ENCODE measurements at regions not wholly inside any gene's neighbourhood (a gene's known extent, or its start where the extent isn't known, plus 50 kb on each side); places are given as distances from the start of the nearest gene placed in this dataset.

DNA sequence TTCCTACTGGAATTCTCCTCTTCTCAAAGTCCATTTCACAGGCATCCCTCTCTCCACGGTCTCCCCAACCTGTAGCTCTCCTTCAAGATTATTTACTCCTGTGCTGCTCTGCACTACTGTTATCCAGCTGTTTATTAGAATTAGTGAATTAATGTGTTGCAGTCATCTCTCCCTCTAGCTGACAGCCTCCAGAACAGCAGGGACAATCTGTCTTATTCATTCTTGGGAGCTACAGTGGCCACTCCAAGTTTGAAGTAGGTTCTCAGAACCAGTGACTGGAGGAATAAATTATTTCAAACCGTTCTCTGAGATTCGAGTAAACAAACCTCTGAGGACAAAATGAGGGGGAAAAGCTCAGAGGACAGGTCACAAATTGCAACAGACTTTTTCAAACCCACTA, 330.9 kb downstream of the RRAGC start:
- H3K27ac ChIP-seq = no peak overlapping the region
- TF ChIP-seq ZFX (IDR thresholded peaks at IDR 0.05) = no peak
- TF ChIP-seq, protein P1, sequence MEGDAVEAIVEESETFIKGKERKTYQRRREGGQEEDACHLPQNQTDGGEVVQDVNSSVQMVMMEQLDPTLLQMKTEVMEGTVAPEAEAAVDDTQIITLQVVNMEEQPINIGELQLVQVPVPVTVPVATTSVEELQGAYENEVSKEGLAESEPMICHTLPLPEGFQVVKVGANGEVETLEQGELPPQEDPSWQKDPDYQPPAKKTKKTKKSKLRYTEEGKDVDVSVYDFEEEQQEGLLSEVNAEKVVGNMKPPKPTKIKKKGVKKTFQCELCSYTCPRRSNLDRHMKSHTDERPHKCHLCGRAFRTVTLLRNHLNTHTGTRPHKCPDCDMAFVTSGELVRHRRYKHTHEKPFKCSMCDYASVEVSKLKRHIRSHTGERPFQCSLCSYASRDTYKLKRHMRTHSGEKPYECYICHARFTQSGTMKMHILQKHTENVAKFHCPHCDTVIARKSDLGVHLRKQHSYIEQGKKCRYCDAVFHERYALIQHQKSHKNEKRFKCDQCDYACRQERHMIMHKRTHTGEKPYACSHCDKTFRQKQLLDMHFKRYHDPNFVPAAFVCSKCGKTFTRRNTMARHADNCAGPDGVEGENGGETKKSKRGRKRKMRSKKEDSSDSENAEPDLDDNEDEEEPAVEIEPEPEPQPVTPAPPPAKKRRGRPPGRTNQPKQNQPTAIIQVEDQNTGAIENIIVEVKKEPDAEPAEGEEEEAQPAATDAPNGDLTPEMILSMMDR (conservative IDR thresholded peaks at IDR 0.05) = no peak

DNA sequence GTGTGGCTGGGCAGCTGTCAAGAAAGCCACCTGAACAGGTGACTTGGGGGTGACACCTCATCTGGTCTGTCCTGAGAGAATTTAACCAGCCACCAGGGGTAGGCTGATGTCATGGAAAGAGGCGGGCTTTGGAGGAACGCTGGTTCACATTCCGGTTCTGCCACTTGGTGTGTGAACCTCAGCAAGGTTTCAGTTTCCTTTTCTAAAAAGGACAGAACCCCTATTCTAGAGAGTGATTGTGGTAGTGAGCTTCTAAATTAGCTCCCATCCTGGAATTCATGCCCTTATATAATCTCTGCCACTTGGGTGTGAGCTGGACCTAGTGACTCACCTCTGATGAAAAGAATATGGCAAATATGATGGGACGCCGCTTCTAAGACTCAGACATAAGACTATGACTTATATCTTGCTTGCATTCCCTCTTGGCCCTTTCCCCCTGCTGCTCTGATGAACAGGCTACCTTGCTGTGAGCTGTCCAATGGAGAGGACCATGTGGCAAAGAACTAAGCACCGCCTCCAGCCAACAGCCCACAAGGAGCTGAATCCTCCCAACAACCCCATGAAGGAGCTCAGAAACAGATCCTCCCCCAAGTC, 332.1 kb downstream of the RRAGC start:
- TF ChIP-seq ZFX (IDR thresholded peaks at IDR 0.05) = no peak
- TF ChIP-seq, protein P1 (conservative IDR thresholded peaks at IDR 0.05) = no peak; the same call in 1 of the 2 replicates
- H3K27ac ChIP-seq = no peak overlapping the region

GRCh38 chr1:38526046-38526445, 333.5 kb downstream of the RRAGC start:
- no peak overlapping the region for H3K27ac ChIP-seq
- no peak for TF ChIP-seq ZFX (IDR thresholded peaks at IDR 0.05)
- TF ChIP-seq, protein P1 (conservative IDR thresholded peaks at IDR 0.05) = no peak

GRCh38 chr1:38525343-38526043, 334.1 kb downstream of the RRAGC start:
- no peak for TF ChIP-seq ZFX (IDR thresholded peaks at IDR 0.05)
- TF ChIP-seq, protein P1 (conservative IDR thresholded peaks at IDR 0.05) = no peak
- H3K27ac ChIP-seq = no peak overlapping the region

DNA sequence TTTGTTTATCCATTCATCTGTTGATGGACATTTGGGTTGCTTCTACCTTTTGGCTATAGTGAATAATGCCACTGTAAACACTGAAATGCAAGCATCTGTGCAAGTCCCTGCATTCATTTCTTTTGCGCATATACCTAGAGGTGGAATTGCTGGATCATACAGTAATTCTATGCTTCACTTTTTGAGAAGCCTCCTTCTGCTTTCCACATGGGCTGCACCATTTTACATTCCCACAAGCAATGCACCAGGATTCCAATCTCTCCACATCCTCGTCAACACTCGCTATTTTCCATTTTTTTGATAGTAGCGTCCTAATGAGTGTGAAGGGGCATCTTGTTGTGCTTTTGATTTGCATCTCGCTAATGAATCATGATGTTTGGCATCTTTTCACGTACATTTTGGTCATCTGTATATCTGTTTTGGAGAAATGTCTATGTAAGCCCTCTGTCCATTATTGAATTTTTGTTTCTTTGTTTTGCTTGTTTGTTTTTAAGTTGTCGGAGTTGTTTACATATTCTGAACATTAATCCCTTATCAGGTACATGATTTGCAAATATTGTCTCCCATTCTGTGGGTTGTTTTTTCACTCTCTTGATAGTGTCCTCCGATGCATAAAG, 335.4 kb downstream of the RRAGC start:
- no peak for TF ChIP-seq ZFX (IDR thresholded peaks at IDR 0.05)
- TF ChIP-seq, protein P1 (conservative IDR thresholded peaks at IDR 0.05) = no peak

GRCh38 chr1:38523568-38523939, 336.0 kb downstream of the RRAGC start:
- H3K27ac ChIP-seq = no peak overlapping the region
- no peak for TF ChIP-seq ZFX (IDR thresholded peaks at IDR 0.05)
- TF ChIP-seq, protein P1 (conservative IDR thresholded peaks at IDR 0.05) = no peak

More for the DNA sequence above, 335.4 kb downstream of the RRAGC start:
- H3K27ac ChIP-seq = no peak overlapping the region

DNA sequence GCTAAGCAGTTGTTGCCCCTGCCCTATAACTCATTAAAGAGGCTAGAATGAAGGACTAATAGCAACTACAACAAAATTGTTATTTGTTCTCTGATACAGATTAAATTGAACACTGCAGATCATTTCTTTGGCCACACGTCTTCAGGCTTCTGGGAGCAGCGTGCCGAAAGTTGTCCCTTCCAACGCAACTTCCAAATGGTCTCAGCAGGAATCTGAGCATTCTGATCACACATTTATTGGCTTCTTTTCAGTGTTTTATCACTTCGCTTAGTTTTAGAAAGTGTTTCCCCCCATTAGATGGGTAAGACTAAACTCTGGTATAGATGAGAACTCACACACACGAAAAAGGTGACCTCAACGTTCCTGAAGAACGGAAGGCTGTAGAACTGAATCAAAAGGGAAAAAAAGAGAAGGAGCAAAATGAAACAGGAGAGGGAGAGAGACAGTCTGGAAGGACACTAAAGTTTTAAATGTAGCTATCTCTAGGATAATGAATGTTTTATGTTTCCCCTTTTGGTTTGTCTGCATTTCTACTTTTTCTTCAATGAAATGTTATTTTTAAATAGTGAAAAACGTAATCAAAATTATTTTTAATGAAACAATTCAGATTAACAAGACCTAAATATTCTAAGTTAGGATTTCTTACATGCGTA, 336.5 kb downstream of the RRAGC start:
- no peak overlapping the region for H3K27ac ChIP-seq
- TF ChIP-seq ZFX (IDR thresholded peaks at IDR 0.05) = no peak
- TF ChIP-seq, protein P1 (conservative IDR thresholded peaks at IDR 0.05) = no peak
